Fibroblast of villous mesenchyme (primary cell): ENCODE measurements at regions not wholly inside any gene's neighbourhood (a gene's known extent, or its start where the extent isn't known, plus 50 kb on each side); places are given as distances from the start of the nearest gene placed in this dataset.

ENCODE experiments used
- DNase-seq: peaks from one replicate; pipeline ENCODE4 v3.0.0-alpha.2; 2010; ENCODE audit warnings: low read depth
- H3K4me3 ChIP-seq: 2 replicates; pipeline ENCODE4 v1.5.1; 2011; ENCODE audit warnings: low read depth, mild to moderate bottlenecking, low read length
- CTCF ChIP-seq: IDR thresholded peaks from 2 replicates; pipeline ENCODE4 v1.5.1; 2012; ENCODE audit warnings: low read depth, mild to moderate bottlenecking, low read length; ENCODE audit not compliant: insufficient read depth

GRCh38 chr12:84270470-84271140, 642.0 kb downstream of the SLC6A15 start:
- H3K4me3 ChIP-seq = no peak overlapping the region
- no peak for DNase-seq
- TF ChIP-seq CTCF = no peak

- TF ChIP-seq CTCF = no peak
- H3K4me3 ChIP-seq = no peak overlapping the region
- DNase-seq = no peak
Measured at GRCh38 chr12:84247931-84248330, 664.7 kb downstream of the SLC6A15 start.

- H3K4me3 ChIP-seq = no peak overlapping the region
- TF ChIP-seq CTCF = no peak
- DNase-seq = no peak
Measured at GRCh38 chr12:84243686-84244085, 668.9 kb downstream of the SLC6A15 start.

GRCh38 chr12:84222841-84223240, 689.8 kb downstream of the SLC6A15 start:
- no peak for TF ChIP-seq CTCF
- no peak overlapping the region for H3K4me3 ChIP-seq
- DNase-seq = no peak

GRCh38 chr12:84218406-84218805, 694.2 kb downstream of the SLC6A15 start:
- no peak overlapping the region for H3K4me3 ChIP-seq
- no peak for TF ChIP-seq CTCF
- no peak for DNase-seq

GRCh38 chr12:84201976-84202375, 710.6 kb downstream of the SLC6A15 start:
- H3K4me3 ChIP-seq = no peak overlapping the region
- DNase-seq = no peak
- TF ChIP-seq CTCF = no peak
